ENCODE measurements at regions not wholly inside any gene's neighbourhood (a gene's known extent, or its start where the extent isn't known, plus 50 kb on each side); places are given as distances from the start of the nearest gene placed in this dataset.
"Not testable (repeated sequence)": the region's sequence is repeated elsewhere in the genome, so short reads cannot be mapped to it uniquely, and the experiment has no call there.

- not testable (repeated sequence) for H3K36me3 ChIP-seq (ENCODE audit: insufficient read depth, low read length); H3K27me3 ChIP-seq (ENCODE audit: insufficient read depth, low read depth, low read length); H3K9me2 ChIP-seq (ENCODE audit: insufficient read depth, low read length); H3K9me3 ChIP-seq (ENCODE audit: low read length); H4K20me1 ChIP-seq (ENCODE audit: insufficient read depth); H3K79me2 ChIP-seq (replicated peaks; ENCODE audit: insufficient read depth, low read length); H3K4me3 ChIP-seq (ENCODE audit: low read length); H3K9ac ChIP-seq (ENCODE audit: low read length); H2AFZ ChIP-seq (ENCODE audit: low read depth, low read length); H3K4me2 ChIP-seq (ENCODE audit: low read length); H3K27ac ChIP-seq (ENCODE audit: low read length); H3F3A ChIP-seq (ENCODE audit: insufficient read depth, low read length, poor library complexity, severe bottlenecking)
Observed at GRCh38 chr10:42235241-42235640, 403.1 kb downstream of the ZNF33B start.

DNA sequence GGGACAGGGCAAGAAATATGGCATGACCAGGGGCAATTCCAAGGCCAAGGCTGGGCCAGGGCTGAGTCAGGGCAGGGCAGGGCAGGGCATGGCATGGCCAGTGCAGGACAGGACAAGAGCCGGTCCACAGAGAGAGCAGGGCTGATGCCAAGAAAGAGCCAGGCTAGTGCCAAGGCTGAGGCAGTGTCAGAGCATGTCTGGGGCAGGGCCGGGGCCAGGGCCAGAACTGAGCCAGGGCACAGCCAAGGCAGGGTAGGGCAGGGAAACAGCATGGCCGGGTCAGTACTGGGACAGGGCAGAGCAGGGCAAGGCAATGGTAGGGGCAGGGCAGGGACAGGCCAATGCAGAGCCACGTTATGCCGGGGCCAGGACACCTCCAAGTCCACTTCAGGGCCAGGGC, 403.9 kb downstream of the ZNF33B start:
- H3K9ac ChIP-seq (ENCODE audit: low read length); H4K20me1 ChIP-seq (ENCODE audit: insufficient read depth); H3K27ac ChIP-seq (ENCODE audit: low read length); H3F3A ChIP-seq (ENCODE audit: insufficient read depth, low read length, poor library complexity, severe bottlenecking); H3K79me2 ChIP-seq (replicated peaks; ENCODE audit: insufficient read depth, low read length); H3K9me3 ChIP-seq (ENCODE audit: low read length); H3K4me3 ChIP-seq (ENCODE audit: low read length); H2AFZ ChIP-seq (ENCODE audit: low read depth, low read length); H3K27me3 ChIP-seq (ENCODE audit: insufficient read depth, low read depth, low read length); H3K9me2 ChIP-seq (ENCODE audit: insufficient read depth, low read length); H3K4me2 ChIP-seq (ENCODE audit: low read length); H3K36me3 ChIP-seq (ENCODE audit: insufficient read depth, low read length): not testable (repeated sequence)

- not testable (repeated sequence) for H3K4me3 ChIP-seq (ENCODE audit: low read length); H3K9me2 ChIP-seq (ENCODE audit: insufficient read depth, low read length); H3K27me3 ChIP-seq (ENCODE audit: insufficient read depth, low read depth, low read length); H2AFZ ChIP-seq (ENCODE audit: low read depth, low read length); H3K36me3 ChIP-seq (ENCODE audit: insufficient read depth, low read length); H3K27ac ChIP-seq (ENCODE audit: low read length); H3K9ac ChIP-seq (ENCODE audit: low read length); H3K4me2 ChIP-seq (ENCODE audit: low read length); H3F3A ChIP-seq (ENCODE audit: insufficient read depth, low read length, poor library complexity, severe bottlenecking); H3K79me2 ChIP-seq (replicated peaks; ENCODE audit: insufficient read depth, low read length); H3K9me3 ChIP-seq (ENCODE audit: low read length); H4K20me1 ChIP-seq (ENCODE audit: insufficient read depth)
Observed at GRCh38 chr10:42233461-42234206, 404.7 kb downstream of the ZNF33B start.

- not testable (repeated sequence) for H3K9ac ChIP-seq (ENCODE audit: low read length); H3K27ac ChIP-seq (ENCODE audit: low read length); H3K4me2 ChIP-seq (ENCODE audit: low read length)
Observed at GRCh38 chr10:42232955-42233354, 405.4 kb downstream of the ZNF33B start.

GRCh38 chr10:42230812-42231211, 407.6 kb downstream of the ZNF33B start:
- H3K36me3 ChIP-seq (ENCODE audit: insufficient read depth, low read length); H3K27ac ChIP-seq (ENCODE audit: low read length); H3K4me2 ChIP-seq (ENCODE audit: low read length); H3F3A ChIP-seq (ENCODE audit: insufficient read depth, low read length, poor library complexity, severe bottlenecking); H3K27me3 ChIP-seq (ENCODE audit: insufficient read depth, low read depth, low read length); H3K9me2 ChIP-seq (ENCODE audit: insufficient read depth, low read length); H3K9ac ChIP-seq (ENCODE audit: low read length); H4K20me1 ChIP-seq (ENCODE audit: insufficient read depth); H2AFZ ChIP-seq (ENCODE audit: low read depth, low read length); H3K79me2 ChIP-seq (replicated peaks; ENCODE audit: insufficient read depth, low read length); H3K4me3 ChIP-seq (ENCODE audit: low read length); H3K9me3 ChIP-seq (ENCODE audit: low read length): not testable (repeated sequence)

More at GRCh38 chr10:42232955-42233354, 405.4 kb downstream of the ZNF33B start:
- H3F3A ChIP-seq (ENCODE audit: insufficient read depth, low read length, poor library complexity, severe bottlenecking); H3K9me3 ChIP-seq (ENCODE audit: low read length); H4K20me1 ChIP-seq (ENCODE audit: insufficient read depth); H2AFZ ChIP-seq (ENCODE audit: low read depth, low read length); H3K36me3 ChIP-seq (ENCODE audit: insufficient read depth, low read length); H3K4me3 ChIP-seq (ENCODE audit: low read length); H3K79me2 ChIP-seq (replicated peaks; ENCODE audit: insufficient read depth, low read length); H3K9me2 ChIP-seq (ENCODE audit: insufficient read depth, low read length); H3K27me3 ChIP-seq (ENCODE audit: insufficient read depth, low read depth, low read length): not testable (repeated sequence)

- H3K4me2 ChIP-seq (ENCODE audit: low read length); H3K4me3 ChIP-seq (ENCODE audit: low read length); H2AFZ ChIP-seq (ENCODE audit: low read depth, low read length); H3K27me3 ChIP-seq (ENCODE audit: insufficient read depth, low read depth, low read length); H3K9ac ChIP-seq (ENCODE audit: low read length); H4K20me1 ChIP-seq (ENCODE audit: insufficient read depth); H3K9me3 ChIP-seq (ENCODE audit: low read length); H3F3A ChIP-seq (ENCODE audit: insufficient read depth, low read length, poor library complexity, severe bottlenecking); H3K79me2 ChIP-seq (replicated peaks; ENCODE audit: insufficient read depth, low read length); H3K36me3 ChIP-seq (ENCODE audit: insufficient read depth, low read length); H3K27ac ChIP-seq (ENCODE audit: low read length); H3K9me2 ChIP-seq (ENCODE audit: insufficient read depth, low read length): not testable (repeated sequence)
Observed at GRCh38 chr10:42230115-42230514, 408.3 kb downstream of the ZNF33B start.

DNA sequence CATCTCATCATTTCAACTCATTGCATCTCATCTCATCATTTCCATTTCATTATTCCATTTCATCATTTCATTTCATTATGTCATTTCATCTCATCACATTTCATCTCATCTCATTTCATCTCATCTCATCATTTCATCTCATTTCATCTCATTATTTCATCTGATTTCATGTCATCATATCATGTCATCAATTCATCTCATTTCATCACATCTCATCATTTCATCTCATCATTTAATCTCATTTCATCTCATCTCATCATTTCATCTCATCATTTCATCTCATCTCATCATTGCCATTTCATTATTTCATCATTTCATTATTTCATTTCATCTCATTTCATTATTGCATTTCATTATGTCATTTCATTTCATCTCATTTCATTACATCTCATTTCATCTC, 410.5 kb downstream of the ZNF33B start:
- H3K27ac ChIP-seq (ENCODE audit: low read length); H4K20me1 ChIP-seq (ENCODE audit: insufficient read depth); H3K9ac ChIP-seq (ENCODE audit: low read length); H3K9me2 ChIP-seq (ENCODE audit: insufficient read depth, low read length); H3K36me3 ChIP-seq (ENCODE audit: insufficient read depth, low read length); H3K9me3 ChIP-seq (ENCODE audit: low read length); H2AFZ ChIP-seq (ENCODE audit: low read depth, low read length); H3K79me2 ChIP-seq (replicated peaks; ENCODE audit: insufficient read depth, low read length); H3F3A ChIP-seq (ENCODE audit: insufficient read depth, low read length, poor library complexity, severe bottlenecking); H3K4me3 ChIP-seq (ENCODE audit: low read length); H3K4me2 ChIP-seq (ENCODE audit: low read length); H3K27me3 ChIP-seq (ENCODE audit: insufficient read depth, low read depth, low read length): not testable (repeated sequence)

DNA sequence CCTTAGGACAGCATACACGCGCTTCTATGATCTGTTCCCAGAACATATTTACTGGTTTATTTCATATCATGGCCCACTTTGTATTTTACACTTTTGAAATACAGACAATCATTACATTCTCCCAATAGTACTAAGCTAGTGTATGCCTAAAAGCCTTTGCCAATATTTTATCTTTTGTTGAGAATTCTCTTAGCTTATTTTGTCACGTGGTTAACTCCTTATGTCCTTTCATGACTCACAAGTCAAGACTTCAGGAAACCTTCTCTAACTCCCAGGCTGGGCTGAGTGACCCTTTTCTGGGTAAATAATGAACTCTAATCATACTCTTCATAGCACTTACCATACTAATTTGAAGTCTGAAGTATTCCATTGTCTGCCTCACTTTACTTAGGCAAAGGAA, 444.8 kb downstream of the ZNF33B start:
- H3K9me2 ChIP-seq (ENCODE audit: insufficient read depth, low read length); H3K4me2 ChIP-seq (ENCODE audit: low read length); H3K79me2 ChIP-seq (replicated peaks; ENCODE audit: insufficient read depth, low read length); H3K27me3 ChIP-seq (ENCODE audit: insufficient read depth, low read depth, low read length); H3K9ac ChIP-seq (ENCODE audit: low read length); H3K27ac ChIP-seq (ENCODE audit: low read length); H3K9me3 ChIP-seq (ENCODE audit: low read length); H4K20me1 ChIP-seq (ENCODE audit: insufficient read depth); H3K36me3 ChIP-seq (ENCODE audit: insufficient read depth, low read length); H3F3A ChIP-seq (ENCODE audit: insufficient read depth, low read length, poor library complexity, severe bottlenecking); H2AFZ ChIP-seq (ENCODE audit: low read depth, low read length); H3K4me3 ChIP-seq (ENCODE audit: low read length): not testable (repeated sequence)

Data from neural cell (in vitro differentiated cells).